Left renal pelvis (tissue), 4 donors: ENCODE measurements at regions not wholly inside any gene's neighbourhood (a gene's known extent, or its start where the extent isn't known, plus 50 kb on each side); places are given as distances from the start of the nearest gene placed in this dataset.
A peak's percentile ranks its signal among the peaks of the same experiment; 100 is the strongest.

ENCODE experiments used
- DNase-seq, 4 donors: peaks; one replicate each; pipeline ENCODE4 v3.0.0-alpha.2; 2013; ENCODE audit warnings: low read depth in 4 of 4, low spot score in 3 of 4

DNA sequence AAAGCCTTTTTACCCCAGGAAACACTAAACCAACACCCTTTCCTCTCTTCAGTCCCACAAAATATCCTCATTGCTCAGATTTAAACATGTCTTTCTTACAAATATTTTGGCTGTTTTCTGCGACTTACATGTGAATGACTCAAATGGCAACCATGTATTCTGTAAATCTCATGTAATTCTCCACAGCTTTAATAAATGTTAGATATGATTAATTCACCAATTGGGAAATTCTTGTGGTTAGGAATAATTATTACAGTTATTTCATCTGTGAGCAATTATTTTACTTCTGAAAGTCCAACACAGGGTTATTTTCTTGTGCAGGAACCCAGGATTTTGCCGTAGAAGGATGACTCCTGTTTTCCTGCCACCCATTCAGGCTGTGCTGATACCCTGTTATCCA is 431.5 kb downstream of the LMO4 start:
- no peak for DNase-seq

DNA sequence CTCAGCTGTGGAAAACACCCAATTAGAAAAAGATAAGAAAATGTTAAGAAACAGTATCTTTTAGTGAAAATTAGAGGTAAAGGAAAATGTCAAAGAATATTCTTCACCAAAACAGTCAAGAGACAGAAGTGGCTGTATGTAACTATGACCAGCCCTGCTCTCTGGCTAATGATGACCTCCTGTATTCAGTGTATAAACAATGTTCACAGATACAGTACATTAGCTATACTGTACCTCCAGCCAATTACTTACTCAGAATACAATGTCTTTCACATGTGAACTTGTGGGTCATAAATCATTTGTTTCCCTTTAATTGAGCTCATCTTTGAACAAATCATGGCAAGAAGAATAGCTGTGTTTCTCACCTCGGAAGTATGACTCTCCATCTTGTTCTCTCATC is 432.0 kb downstream of the LMO4 start:
- DNase-seq: no peak

DNA sequence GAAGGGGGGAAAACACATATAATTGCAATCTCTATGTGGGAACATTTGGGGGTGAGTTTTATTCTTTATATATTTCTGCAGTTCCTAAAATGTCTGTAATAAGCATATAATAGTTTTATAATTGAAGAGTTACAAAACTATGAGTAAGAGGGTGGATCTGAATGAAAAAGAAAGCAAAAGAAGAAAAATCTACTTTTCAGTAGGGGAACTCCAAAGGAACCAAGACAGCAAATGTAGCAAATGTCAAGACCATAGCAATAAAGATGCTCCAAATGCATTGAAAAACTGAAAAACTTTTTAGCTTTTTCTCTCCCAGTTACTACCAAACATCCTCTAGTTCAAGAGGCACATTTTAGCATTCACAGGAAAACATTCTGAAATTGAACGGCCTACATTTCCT is 434.8 kb downstream of the LMO4 start:
- DNase-seq: no peak

DNA sequence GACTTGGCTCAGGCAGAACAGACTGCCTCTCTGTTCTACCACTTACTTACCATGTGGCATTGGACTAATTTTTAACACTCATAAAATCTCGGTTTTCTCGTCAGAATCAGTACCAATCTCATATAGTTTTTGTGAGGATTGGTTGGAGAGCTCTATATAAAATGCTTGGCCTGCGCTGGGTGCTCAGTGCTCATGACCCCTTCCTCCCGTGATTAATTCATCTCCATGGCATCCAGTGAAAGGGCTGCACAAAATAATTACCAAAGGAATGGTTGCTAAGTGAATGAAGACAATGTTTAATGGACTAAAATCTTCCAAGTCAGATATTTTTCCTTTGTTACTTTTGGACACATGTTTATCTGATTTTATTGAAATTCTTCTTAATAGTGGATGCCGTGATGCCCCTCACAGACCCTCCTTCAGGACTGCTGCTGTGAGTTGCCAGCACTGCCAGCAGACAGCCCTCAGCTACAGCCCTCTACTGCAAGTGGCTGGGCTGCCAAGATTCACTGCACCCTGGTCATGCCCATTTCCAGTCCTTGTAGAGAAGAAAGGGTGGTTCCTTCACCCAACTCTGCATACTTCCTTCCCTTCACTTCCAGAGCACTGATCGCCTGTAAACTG is 436.5 kb downstream of the LMO4 start:
- DNase-seq: no peak

DNA sequence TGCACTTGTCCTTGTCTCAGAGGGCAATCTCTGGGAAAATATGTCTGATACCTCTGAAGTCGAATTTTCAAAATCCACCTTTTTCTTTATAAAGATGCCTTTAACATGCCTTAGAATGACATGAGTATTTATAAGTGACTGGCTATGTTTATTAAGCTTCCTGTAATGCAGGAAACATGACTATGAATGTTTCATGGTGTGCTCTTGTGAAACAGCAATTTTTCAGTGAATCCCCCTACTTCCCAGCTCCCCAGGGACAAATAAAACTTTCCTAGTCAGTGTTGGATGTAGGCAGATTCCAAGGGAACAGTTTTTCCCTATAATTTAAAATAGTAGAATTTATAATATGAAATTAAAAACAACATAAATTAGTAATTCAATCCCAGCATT is 437.0 kb downstream of the LMO4 start:
- no peak for DNase-seq

DNA sequence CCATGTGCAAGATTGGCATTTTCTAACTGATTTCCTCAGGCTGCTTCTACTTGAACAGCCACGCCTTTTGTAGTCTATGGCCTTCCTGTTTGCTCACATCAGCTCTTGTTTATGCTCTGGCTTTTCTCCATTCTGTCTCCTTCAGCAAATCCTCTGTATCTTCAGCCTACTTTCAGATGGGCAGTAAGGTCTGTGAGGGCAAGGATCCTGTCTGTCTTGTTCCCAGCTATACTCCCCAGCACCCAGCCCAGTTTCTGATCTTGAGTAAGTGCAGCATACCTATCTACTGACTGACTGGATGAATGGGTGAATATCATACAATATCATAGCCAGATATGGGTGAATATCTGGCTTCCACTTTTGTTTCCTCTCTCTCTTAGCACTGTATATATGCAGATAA is 438.1 kb downstream of the LMO4 start:
- DNase-seq: no peak

DNA sequence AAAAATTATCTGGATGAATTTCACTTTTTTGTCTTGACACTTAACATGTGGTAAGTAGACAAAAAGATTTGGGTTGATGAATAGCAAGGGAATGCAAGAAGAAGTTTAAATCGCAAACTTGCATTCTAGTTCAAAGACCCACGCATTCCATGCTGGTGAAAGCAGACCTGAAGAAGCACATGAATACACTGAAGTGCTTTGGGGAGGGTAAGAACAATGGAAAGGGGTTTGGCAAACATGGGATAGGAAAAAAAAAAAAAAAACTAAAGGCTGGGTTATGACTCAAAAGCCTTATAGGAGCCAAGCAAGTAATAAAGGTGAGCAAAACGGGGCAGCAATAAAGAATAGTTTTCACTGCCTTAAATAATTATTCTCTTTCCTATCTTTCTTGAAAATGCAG is 450.2 kb downstream of the LMO4 start:
- no peak for DNase-seq

DNA sequence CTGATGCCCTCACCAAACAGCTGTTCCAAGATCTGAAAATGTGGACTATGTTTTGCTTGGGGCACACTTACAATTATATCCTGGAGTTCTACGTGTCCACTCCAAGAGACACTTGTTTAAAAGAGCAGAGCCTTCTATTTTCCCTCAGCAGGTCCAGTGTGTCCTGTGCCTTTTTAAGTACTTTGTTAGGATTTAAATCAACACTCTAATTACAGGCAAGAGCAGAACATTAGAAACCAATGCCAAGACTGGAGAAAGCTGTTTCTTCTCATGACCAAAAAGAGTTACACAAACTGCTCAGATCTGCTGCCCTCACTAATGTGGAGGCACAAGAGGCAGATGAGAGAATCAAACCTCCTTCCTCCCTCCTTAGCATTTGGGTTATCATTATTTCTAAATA is 452.9 kb downstream of the LMO4 start:
- DNase-seq: no peak

DNA sequence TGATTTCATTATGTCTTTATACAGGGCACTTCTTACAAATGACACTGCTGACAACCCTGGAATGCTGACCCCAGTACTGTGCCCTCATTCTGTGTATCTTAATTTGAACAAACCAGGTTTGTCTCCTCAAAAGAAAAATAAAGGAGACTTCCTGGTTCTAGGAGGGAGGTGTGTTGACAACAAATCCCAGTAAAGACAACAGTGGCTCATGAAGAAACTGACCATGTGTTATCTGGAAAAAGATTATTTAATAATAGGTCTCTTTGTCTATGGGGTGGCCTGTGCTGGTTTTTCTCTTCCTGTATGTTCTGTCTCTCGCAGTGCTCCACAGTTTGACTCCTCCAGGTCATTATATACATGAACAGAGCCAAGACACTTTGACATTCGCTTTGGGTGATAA is 454.6 kb downstream of the LMO4 start:
- no peak for DNase-seq

DNA sequence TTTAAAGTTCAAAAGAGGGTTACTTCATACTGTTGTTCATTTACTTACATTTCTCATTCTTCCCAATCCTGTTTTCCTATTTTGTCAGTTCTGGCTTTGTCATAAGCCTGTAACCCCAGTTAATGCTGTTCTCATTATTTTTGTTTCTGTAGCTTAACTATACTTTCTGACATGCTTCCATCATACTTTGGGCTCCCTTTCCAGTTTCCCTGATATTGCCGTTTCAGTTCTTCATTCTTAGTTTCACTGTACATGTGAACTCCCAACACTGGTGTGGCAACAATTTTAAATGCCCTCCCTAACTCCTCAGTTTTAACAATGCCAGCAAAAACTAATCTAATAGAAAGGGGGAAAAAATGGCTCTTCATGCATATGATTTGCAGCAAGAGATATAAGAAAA is 456.7 kb downstream of the LMO4 start:
- no peak for DNase-seq

DNA sequence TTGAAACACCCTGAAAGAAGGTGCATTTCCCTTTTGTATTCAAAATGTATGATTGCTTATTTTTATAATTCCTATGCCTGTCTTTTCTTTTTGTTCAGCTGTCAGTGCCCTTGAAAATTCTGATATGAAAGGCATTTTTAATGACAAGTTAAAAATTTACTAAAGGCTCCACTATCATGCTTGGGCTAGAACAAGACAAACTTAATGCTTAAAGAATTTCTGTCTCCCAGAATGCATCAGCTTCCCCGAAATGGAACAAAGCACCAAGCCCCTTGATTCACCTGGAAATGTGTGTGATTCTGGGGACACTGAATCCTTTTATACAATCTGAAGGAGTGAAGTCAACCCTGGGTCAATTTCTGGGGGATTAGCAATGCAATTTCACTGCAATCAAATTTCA is 457.5 kb downstream of the LMO4 start:
- no peak for DNase-seq

DNA sequence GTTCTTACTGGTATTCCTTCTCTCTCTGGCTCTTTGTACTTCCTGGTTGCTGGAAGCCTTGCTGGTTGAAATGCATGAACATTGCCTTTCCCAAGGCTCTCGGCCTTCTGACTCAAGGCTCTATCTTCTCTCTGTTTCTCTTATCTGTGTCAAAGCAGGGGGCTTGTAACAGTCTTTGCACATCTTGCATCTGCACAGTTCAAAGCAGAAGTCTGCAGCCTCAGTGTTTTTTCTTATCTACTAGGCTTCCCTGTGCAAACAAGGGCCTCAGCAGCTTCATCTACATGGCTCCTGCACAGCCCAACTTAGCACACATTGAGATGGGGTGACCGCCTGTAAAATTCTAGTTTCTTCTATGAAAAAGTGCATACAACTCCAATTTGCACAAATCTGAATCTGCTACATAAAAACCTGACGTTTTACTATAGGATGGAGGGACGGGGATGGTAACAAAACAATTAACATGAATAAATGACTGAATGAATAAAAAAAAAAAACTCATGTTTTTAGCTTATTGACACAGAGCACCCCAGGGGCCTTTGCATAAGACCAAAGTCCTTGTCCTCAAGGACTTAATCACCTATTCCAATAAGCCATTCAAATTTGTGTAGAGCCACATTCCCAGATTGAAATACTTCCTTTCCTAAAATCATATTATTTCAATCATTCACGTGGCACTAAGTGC is 458.3 kb downstream of the LMO4 start:
- DNase-seq: no peak

DNA sequence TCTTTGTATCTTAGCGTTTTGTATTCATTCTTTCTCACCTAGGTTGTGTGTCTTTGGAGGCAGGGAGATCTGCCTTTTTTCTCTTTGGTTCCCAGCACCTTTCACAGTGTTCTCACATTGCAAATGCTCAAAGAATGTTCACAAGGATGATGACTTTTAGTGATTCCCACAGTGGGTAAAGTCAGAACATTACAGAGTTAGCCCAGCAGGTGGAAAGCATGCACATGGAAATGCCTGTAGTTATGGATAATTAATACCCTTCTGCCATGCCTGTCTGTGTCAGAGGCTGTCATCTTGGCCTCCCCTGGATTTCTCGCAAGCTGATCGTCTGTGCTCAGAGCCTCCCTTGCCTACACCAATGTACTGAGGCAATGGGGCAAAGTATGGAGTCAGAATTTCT is 458.9 kb downstream of the LMO4 start:
- no peak for DNase-seq

DNA sequence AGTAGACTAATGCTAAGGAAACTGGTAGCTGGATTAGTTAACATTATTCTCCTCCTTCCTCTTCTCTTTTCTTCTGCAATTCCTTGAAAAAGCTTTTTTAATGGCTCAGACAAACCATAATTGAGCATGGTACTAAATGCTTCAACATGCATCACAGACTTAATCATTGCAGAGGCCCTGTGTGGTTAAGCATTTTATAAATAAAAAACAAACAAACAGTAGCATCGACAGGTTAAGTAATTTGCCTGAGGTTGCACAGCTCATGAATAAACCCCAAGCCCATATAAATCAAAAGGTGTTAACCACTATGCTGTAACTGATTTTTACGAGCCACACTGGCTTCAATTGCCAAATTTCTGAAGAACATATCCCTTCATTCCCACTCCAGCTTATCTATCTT is 462.1 kb downstream of the LMO4 start:
- no peak for DNase-seq

DNA sequence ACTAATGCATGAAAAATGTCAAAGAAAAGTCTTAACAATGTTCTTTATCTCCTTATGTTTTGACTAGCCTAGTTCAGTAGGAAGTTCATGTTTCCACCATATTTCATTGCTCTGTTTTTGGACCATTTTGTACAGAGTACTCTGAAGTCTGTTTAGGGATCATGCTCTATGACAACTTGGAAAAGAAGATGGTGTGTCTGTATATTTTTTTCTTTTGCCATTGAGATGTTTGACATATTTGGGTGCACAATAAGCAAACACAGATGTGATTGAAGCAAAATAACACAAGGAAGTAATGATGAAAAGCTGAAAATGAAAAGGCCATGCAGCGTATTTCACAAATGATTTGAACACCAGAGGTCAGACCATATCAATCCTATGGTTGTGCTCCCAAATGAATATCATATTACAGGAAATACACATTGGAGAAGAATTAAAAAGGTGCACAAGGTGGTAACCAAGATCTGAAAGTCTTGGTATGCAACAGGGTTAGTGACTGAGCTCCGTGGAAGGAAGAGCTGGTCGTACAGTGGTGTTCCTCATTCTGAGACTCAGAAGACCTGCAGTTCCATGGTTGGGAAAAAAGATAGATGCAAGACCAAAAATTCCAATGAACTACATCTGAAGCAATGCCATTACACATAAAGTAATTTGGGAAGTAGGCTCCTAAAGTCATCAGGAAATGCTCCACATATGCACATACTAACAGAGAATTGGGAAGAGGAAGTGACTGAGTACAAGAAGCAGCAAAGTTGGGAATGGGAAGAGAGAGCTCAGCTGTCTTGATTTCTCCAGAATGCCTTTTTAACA is 463.5 kb downstream of the LMO4 start:
- DNase-seq: no peak

DNA sequence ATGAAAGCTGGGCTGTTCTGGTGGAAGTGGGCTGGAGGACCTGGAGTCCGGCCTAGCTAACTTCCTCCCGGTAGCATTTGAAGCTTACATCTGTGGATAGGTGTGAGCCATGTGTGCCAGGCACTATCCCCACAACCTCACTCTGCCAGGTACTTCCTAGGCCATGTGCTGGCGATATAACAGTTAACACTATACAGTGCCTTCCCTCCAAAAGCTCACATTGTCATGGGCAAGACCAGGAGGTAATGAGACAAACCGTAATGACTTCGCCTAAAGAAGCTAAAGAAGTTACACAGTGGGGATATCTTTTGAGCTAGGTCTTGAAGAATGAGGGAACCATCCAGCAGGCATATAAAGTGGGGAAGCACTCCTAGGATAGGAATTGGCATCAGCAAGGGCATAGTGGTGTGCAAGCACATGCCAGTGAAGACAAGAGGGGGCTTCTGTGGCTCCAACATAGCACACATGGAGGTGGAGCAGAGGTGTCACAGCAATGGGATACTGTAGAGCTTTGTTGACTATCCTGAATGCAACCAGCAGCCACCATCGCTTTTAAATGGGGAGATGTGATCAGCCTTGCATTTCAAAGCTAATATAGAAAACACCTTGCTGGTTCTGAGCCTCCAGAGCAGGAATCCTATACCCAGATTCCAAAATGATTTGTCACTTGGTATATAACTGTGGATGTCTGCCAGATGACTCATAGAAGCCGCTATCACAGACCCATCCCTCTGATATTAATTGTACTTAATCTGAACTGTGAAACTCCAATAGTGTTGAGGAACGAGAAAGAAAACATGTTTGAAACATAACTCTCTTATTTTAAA is 466.3 kb downstream of the LMO4 start:
- DNase-seq: no peak

DNA sequence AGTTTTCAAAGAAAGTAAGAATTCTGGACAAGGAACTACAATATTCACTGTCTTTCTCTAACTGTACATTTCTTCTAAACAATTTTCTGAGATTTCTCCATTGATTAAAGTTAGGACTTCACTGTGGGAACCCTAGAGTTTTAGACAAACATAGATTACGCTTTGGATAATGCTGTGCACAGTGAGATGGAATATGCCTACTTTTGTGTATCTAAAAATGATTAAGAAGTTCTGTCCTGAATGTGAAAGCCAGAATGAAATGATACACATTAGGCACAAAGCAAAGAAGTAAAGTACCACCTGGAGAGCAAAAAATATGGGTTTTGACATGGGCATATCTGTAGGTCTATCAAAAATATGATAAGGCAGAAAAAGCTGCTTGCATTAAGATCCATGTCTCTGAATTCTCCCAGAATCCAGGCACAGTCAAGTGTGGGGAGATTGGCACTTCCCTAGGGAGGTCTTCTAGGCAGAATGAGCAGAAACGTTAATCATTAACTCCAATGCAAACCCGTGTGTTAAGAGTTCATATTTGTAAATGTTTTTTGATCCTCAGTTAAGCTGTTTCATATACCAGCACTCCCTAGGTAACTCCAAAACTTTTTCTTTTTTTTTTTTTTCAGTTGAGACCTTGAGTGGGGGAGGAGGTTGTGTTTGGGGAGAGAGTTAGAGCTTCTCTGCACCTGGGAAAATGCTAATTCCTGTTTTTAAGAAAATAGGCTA is 467.1 kb downstream of the LMO4 start:
- DNase-seq: peak in 2 of 4 donors; percentile 40 to 53

DNA sequence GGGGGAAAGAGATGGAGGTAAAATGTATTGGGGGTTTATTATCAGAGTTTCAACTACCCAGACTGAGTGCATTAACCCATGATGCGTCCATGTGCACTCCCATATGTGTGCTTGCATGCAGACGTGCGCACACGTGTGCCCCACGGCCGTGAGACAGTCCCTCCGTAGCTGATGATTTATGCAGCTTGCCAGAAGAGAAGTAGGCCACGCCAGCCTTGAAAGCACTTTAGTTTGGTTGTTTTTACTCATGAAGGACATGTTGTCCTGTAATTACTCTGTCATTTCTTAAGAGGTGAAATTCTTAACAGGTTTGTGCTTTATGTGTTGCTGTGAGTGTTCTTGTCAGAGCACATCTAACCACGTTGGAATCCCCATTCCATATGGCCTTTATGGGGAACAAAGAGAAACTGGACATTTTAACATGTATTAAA is 467.8 kb downstream of the LMO4 start:
- no peak for DNase-seq

DNA sequence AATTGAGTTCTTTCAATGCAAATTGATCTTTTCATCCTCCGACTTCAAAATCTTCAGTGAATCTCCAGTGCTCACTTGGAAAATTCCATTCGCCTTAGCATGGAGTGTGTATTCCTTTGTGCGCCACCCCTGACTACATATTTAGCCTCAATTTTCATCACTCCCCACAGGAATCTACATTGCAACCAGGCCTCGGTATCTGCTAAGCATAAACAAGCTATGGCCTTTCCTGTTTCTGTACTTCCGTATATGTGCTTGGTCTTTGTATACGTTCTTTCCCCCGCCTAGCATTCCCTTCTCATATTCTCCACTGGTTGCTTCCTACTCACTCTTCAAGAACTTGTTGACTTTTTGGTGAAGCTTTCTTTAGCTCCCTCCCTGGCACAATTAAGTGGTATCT is 470.8 kb downstream of the LMO4 start:
- DNase-seq: no peak

DNA sequence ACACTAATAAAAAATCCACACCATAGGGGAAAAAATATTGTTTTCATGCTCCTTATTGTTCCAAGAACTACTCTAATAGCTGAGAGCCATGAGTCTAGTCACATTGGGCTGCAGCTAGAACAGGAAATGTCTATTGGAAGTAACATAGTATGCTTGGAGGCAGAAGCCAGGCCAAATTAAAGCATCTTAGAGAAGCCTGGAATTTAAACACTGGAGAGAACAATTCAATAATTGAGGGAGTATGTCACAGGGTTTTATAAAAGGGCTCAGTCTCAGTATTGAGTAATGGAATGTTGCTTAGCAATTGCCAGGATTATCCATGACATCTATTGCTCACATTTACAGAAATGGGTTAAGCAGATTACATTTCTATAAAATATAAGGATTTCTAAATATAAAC is 471.3 kb downstream of the LMO4 start:
- DNase-seq: no peak

DNA sequence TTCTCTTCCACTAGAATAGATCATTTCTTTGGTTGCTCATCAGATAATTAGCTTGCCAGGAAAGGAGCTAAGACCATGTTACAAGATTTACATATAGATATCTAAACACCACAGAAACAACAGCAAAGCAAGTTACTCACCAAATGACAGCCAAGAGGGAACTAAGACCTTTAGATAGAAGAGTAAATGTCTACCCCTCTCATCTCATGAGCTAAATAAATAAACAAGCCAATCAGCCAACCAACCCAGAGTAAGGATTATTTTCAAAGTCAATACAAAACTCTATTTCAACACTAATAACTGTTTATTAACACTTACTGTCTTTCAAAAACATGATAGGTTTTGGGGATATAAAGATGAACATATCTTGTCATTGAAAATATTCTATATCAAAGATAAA is 474.7 kb downstream of the LMO4 start:
- no peak for DNase-seq
